ENCODE measurements at regions not wholly inside any gene's neighbourhood (a gene's known extent, or its start where the extent isn't known, plus 50 kb on each side); places are given as distances from the start of the nearest gene placed in this dataset.
A peak's percentile ranks its signal among the peaks of the same experiment; 100 is the strongest.

DNA sequence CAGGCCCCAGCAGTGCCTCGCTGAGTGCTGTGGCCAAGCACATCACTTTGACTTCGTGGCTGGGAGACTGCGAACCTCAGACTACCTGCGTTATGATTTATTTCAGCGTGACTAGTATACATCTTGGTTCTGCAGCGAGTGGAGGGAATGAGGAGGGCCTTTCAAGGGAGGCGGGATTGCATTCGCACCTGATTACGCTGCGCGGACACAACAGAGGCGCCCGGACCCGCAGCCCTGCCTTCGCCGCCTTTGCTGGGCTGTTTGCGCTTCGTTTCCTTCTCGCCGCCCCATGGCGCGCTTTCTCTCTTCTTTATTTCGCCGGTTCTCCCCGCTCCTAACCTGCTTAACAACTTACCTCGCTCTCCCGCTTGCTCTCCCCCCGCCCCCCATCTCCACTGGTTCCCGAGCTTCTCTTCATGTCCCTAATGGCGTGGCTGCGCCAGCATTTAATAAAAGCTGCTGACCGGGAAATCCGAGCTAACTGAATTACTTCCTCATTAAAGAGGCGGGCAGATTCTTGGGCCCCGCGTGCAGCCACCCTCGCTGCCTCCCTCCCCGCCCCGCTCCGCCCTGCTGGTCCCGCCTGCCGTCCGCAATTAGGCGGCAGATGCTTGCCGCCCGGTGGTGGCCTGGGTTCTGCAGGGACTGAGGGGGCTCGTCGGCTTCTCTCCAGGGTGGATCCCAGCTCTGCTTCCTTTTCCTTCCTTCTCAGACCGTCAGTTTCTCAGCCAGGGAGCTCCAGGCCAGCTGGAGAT, 257.6 kb upstream of the SDK2 start:
- Histone ChIP-seq H3K27ac (ENCODE audit: low read length) (no peak overlapping the region), H3K4me1 (ENCODE audit: control insufficient read depth, insufficient read depth, low read length) (no peaks in the 10 kb centered on the region), H3K9me3 (ENCODE audit: control insufficient read depth, low read depth, low read length) (no peaks in the 10 kb centered on the region), H3K36me3 (ENCODE audit: control insufficient read depth, insufficient read depth, low read length) (no peaks in the 10 kb centered on the region), H3K27me3 (ENCODE audit: control insufficient read depth, insufficient read depth, low read length) (peaks cover 59% of the 10 kb centered on the region), H3K4me3 (ENCODE audit: low read length) (peak overlapping the region; percentile 7)
- WGBS (ENCODE audit: insufficient coverage, low lambda C conversion rate), result 0% methylated on average over 2 of the region's 49 CpGs
- DNase-seq, result peak; percentile 11 to 52

DNA sequence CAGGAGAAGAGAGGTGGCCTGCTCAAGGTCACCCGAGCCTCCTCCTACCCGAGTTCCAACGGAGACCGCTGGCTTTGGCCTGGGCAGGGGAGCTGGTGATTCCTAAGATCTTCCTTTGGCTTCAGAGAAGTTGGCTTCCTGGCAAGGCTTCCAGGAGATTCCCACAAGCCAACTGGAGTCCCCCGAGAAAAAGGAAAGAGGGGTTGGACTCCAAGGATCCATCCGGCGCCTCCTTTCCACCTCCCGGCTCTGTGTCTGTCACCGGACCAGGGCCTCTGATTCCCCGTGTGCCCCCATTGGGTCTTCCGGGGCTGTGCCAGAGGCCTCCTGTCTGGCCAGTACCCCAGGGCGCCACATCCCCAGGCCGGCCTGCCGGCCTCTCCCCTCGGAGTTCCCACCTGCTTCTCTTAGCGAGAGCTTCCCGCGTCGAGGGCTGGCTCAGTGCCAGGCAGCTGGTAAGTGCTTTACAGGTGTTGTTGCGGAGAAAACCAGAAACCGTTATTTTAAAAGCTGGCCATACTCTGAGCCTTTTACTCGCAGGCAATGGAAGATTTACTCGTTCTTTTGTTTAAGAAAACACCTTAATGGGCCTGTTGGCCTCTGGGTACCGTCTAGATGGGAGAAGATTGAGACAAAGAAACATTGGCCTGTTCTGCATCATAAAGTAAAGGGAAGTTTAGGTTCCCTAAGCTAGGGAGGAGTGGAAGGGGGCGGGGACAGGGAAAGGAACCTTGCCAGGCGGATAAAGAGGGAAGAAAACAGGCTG, 258.4 kb upstream of the SDK2 start:
- Histone ChIP-seq H3K4me1 (ENCODE audit: control insufficient read depth, insufficient read depth, low read length) (no peaks in the 10 kb centered on the region), H3K36me3 (ENCODE audit: control insufficient read depth, insufficient read depth, low read length) (no peaks in the 10 kb centered on the region), H3K4me3 (ENCODE audit: low read length) (no peak overlapping the region), H3K9me3 (ENCODE audit: control insufficient read depth, low read depth, low read length) (no peaks in the 10 kb centered on the region), H3K27me3 (ENCODE audit: control insufficient read depth, insufficient read depth, low read length) (peaks cover 67% of the 10 kb centered on the region), H3K27ac (ENCODE audit: low read length) (no peak overlapping the region)
- WGBS (ENCODE audit: insufficient coverage, low lambda C conversion rate), result 80% methylated on average over 1 of the region's 26 CpGs
- no peak for DNase-seq

DNA sequence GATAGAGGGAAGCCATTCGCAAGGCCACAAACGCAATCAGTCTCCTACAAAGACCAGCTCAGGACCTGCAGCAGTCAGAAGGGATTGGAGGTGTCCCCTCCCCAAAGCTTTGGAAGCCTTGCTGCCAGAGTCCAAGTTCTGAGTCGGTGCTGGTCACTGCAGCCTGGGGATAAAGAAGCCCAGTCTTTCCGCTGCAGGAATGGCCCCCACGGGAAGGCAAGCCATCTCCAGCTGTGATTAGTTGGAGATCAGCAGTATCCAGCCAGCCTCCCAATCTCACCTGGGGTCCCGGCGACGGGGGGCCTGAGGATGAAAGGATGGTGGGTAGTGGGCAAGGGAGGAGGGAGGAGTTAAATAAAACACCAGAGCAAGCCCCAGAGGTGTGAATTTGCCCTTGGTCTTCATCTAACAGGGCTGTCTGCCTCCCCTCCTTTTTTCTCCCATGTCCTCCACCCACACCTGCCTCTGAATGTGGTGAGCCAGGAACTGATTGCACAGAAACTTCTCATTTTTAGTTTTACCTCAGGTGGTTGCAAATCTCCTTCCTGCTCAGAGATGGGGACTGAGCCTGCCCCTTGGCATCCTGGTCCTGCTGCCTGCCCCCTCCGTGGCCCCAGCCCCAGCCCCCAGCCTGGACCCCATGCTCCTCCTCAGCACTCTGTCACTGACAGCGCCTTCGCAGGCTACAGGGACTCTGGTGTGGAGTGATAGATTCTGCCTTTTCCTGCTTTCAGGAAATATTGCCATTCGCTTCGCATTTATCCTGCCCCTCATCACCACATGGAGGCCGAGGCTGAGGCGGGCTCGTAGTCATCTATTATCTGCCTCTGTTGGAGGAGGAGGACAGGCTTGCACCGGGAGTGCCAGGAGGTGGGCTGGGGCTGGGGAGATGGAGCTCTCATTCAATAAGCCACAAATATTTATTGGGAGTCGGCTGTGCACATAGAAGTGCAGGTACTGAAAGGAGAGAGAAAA, 262.9 kb upstream of the SDK2 start:
- H3K4me1 ChIP-seq (ENCODE audit: control insufficient read depth, insufficient read depth, low read length), result no peaks in the 10 kb centered on the region
- DNase-seq, result no peak
- H3K4me3 ChIP-seq (ENCODE audit: low read length), result no peak overlapping the region
- H3K27ac ChIP-seq (ENCODE audit: low read length), result no peak overlapping the region
- H3K9me3 ChIP-seq (ENCODE audit: control insufficient read depth, low read depth, low read length), result no peaks in the 10 kb centered on the region
- WGBS (ENCODE audit: insufficient coverage, low lambda C conversion rate), result no CpG with 5 or more reads among the region's 18 CpGs
- H3K27me3 ChIP-seq (ENCODE audit: control insufficient read depth, insufficient read depth, low read length), result peaks cover 49% of the 10 kb centered on the region
- H3K36me3 ChIP-seq (ENCODE audit: control insufficient read depth, insufficient read depth, low read length), result no peaks in the 10 kb centered on the region

DNA sequence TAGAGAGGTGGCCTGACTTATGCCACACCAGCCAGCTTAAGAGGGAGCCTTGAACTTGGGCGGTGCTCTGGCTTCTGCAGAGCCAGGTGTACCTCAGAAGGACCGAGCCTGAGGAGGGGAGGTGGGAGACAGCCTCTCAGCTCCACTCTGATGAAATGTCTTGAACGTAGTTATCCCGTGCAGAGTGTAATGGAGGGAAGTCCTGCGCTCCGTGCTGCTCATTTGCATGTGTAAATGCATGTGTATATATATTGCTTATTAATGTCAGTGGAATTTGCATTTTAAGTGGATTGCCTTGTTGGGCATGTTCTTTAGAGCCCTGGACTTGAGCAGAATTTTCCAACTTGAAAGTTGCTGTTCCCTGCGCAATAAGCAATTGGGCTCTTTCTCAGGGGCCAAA, 264.9 kb upstream of the SDK2 start:
- no peaks in the 10 kb centered on the region for H3K36me3 ChIP-seq (ENCODE audit: control insufficient read depth, insufficient read depth, low read length)
- DNase-seq, result no peak
- peaks cover 30% of the 10 kb centered on the region for H3K27me3 ChIP-seq (ENCODE audit: control insufficient read depth, insufficient read depth, low read length)
- no peaks in the 10 kb centered on the region for H3K9me3 ChIP-seq (ENCODE audit: control insufficient read depth, low read depth, low read length)
- H3K4me3 ChIP-seq (ENCODE audit: low read length), result no peak overlapping the region
- no peaks in the 10 kb centered on the region for H3K4me1 ChIP-seq (ENCODE audit: control insufficient read depth, insufficient read depth, low read length)
- no peak overlapping the region for H3K27ac ChIP-seq (ENCODE audit: low read length)
- WGBS (ENCODE audit: insufficient coverage, low lambda C conversion rate), result no CpG with 5 or more reads among the region's 7 CpGs

DNA sequence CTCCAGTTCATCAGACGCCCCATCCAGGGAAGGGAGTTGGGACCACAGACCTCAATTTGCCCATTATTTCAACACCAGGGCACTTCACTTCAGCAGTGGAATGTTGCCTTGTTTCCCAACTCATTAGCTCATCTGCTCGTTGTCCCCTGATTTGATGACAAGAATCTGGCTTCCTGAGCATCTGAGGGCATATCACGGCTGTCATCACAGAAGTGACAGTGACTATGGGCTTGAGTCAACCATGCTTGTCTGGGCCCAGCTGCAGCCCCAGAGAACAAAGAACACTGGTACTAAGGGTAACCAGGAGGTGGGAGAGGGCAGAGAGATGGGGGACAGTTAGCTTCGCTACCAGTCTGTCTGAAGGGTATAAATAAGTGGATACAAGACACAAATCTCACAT, 266.0 kb upstream of the SDK2 start:
- Histone ChIP-seq H3K27ac (ENCODE audit: low read length) (no peak overlapping the region), H3K36me3 (ENCODE audit: control insufficient read depth, insufficient read depth, low read length) (no peaks in the 10 kb centered on the region), H3K27me3 (ENCODE audit: control insufficient read depth, insufficient read depth, low read length) (peaks cover 25% of the 10 kb centered on the region), H3K4me3 (ENCODE audit: low read length) (no peak overlapping the region), H3K4me1 (ENCODE audit: control insufficient read depth, insufficient read depth, low read length) (no peaks in the 10 kb centered on the region), H3K9me3 (ENCODE audit: control insufficient read depth, low read depth, low read length) (no peaks in the 10 kb centered on the region)
- no CpG with 5 or more reads among the region's 4 CpGs for WGBS (ENCODE audit: insufficient coverage, low lambda C conversion rate)
- no peak for DNase-seq

DNA sequence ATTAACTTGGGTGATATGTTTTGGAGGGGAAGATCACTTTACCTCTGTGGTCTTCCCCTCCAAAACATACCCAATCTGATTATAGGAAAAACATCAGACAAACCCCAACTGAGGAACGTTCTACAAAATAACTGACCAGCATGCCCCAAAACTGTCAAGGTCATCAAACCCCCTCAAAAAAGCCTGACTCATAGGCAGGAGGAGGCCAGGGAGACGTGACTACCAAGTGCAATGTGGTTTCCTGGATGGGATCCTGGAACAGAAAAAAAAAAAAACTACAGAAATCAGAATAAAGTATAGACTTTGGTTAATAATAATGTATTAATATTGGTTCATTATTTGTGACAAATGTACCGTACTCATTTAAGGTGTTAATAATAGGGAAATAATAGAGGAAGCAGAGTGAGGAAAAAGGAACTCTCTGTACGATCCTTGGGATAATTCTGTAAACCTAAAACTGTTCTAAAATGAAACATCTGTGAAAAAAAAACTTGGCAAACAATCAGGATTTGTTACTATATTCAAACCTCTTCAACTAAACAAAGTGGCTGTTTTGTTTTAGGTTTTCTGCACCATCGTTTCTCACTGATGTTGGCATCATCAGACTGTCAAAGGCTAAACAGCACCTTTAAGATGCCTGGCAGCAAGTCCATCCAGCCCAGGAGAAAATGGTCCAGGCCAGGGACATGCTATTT, 266.7 kb upstream of the SDK2 start:
- H3K27ac ChIP-seq (ENCODE audit: low read length), result no peak overlapping the region
- DNase-seq, result no peak
- peaks cover 25% of the 10 kb centered on the region for H3K27me3 ChIP-seq (ENCODE audit: control insufficient read depth, insufficient read depth, low read length)
- H3K4me3 ChIP-seq (ENCODE audit: low read length), result no peak overlapping the region
- H3K36me3 ChIP-seq (ENCODE audit: control insufficient read depth, insufficient read depth, low read length), result no peaks in the 10 kb centered on the region
- no peaks in the 10 kb centered on the region for H3K4me1 ChIP-seq (ENCODE audit: control insufficient read depth, insufficient read depth, low read length)
- WGBS (ENCODE audit: insufficient coverage, low lambda C conversion rate), result 88% methylated on average over 2 of the region's 5 CpGs
- no peaks in the 10 kb centered on the region for H3K9me3 ChIP-seq (ENCODE audit: control insufficient read depth, low read depth, low read length)

DNA sequence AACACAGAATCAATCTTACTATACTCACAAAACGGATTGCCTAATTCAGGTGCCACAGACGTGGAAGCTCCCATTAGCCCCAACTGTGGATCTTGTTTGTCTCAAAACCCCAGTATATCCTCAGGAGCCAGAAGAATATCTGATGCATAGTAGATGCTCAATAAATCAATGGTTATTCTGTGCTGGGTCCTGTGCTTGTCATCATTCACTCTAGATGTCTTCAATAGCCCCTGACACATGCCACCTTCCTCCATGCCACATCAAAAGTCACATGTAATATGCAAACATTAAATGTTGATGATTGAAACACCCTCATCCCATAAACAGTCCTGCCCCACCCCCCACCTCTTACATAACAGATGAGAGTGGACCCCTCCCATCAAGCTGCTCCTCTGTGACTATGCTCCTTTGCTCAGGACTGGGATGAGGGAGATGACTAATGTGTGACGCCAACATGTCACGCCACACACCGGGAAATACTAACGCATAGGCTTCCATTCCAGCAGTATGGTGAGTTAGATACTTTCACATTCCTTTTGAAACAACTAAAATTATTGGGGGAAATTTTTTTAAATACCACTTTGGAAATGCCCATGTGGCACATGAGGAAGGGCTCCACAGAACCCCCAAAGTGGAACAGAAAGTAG, 267.6 kb upstream of the SDK2 start:
- no peaks in the 10 kb centered on the region for H3K9me3 ChIP-seq (ENCODE audit: control insufficient read depth, low read depth, low read length)
- H3K36me3 ChIP-seq (ENCODE audit: control insufficient read depth, insufficient read depth, low read length), result no peaks in the 10 kb centered on the region
- H3K27me3 ChIP-seq (ENCODE audit: control insufficient read depth, insufficient read depth, low read length), result peaks cover 18% of the 10 kb centered on the region
- H3K27ac ChIP-seq (ENCODE audit: low read length), result no peak overlapping the region
- H3K4me3 ChIP-seq (ENCODE audit: low read length), result no peak overlapping the region
- no peaks in the 10 kb centered on the region for H3K4me1 ChIP-seq (ENCODE audit: control insufficient read depth, insufficient read depth, low read length)
- WGBS (ENCODE audit: insufficient coverage, low lambda C conversion rate), result no CpG with 5 or more reads among the region's 6 CpGs
- DNase-seq, result no peak

DNA sequence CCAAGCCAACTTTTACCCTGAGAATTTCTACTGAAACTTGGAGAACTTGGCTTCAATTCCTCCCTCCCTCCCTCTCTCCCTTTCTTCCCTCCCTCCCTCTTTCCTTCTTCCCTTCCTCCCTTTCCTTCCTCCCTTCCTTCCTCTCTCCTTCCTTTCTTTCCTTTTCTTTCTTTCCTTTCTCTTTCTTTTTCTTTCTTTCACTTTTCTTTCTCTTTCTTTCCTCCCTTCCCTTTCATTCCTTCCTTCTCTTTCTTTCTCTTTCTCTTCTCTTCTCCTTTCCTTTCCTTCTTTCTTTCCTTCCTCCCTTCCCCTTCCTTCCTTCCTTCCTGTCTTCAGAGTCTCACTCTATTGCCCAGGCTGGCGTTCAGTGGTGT, 268.1 kb upstream of the SDK2 start:
- Histone ChIP-seq H3K4me3 (ENCODE audit: low read length) (no peak overlapping the region), H3K27ac (ENCODE audit: low read length) (no peak overlapping the region), H3K4me1 (ENCODE audit: control insufficient read depth, insufficient read depth, low read length) (no peaks in the 10 kb centered on the region), H3K9me3 (ENCODE audit: control insufficient read depth, low read depth, low read length) (no peaks in the 10 kb centered on the region), H3K36me3 (ENCODE audit: control insufficient read depth, insufficient read depth, low read length) (no peaks in the 10 kb centered on the region), H3K27me3 (ENCODE audit: control insufficient read depth, insufficient read depth, low read length) (peaks cover 13% of the 10 kb centered on the region)
- DNase-seq, result no peak
- WGBS (ENCODE audit: insufficient coverage, low lambda C conversion rate), result no CpG with 5 or more reads among the region's 1 CpG

DNA sequence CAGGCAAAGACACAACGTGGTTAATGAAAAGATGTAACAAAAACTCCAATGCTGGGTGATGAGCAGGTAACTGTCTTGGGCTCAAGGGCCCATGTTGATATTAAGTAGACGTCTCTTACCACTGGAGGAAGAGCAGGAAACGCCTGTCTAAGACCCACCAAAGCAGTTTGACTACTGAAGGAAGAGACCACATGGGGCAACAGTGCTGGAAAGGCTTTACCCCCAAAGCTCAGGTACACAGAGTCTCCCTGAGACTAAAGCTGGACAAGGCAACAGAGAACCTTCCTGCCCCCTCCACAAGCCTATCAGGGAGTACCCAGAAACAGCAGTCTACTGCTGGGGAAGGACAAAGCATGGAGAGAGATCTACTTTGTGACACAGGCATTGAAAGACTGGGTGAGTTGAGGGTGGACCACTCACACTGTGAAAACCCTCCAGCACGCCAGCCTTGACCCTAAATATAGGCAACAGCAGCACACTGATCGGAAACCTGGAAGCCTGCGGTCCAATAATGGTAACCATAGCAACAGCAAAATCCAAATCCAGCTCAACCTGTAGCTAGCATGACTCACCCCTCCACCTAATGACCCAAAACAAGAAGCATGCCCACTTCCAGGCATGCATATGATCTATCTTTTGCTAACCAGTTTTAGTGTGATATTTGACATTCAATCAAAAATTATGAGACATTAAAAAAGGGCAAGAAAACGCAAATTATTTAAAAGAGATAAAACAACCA, 270.5 kb upstream of the SDK2 start:
- no peak for DNase-seq
- Histone ChIP-seq H3K27ac (ENCODE audit: low read length) (no peak overlapping the region), H3K4me3 (ENCODE audit: low read length) (no peak overlapping the region), H3K9me3 (ENCODE audit: control insufficient read depth, low read depth, low read length) (no peaks in the 10 kb centered on the region), H3K36me3 (ENCODE audit: control insufficient read depth, insufficient read depth, low read length) (no peaks in the 10 kb centered on the region), H3K27me3 (ENCODE audit: control insufficient read depth, insufficient read depth, low read length) (peaks cover 3% of the 10 kb centered on the region), H3K4me1 (ENCODE audit: control insufficient read depth, insufficient read depth, low read length) (no peaks in the 10 kb centered on the region)
- WGBS (ENCODE audit: insufficient coverage, low lambda C conversion rate), result 100% methylated on average over 1 of the region's 7 CpGs
